GM13977 (cell line): ENCODE measurements at regions not wholly inside any gene's neighbourhood (a gene's known extent, or its start where the extent isn't known, plus 50 kb on each side); places are given as distances from the start of the nearest gene placed in this dataset.

Experiments
- DNase-seq: peaks from one replicate; pipeline ENCODE4 v3.0.0; 2012; ENCODE audit warnings: low spot score
- in situ Hi-C: fragments of 300-500 bp; cut with MboI; formaldehyde crosslinking; loops from one replicate; pipeline ENCODE4 v1.12.0; 2022; ENCODE audit warnings: low sequenced_read_pairs, low pct_unique_long_range_greater_than_20kb, mixed read lengths, inconsistent platforms; ENCODE audit not compliant: unreplicated experiment
- TF ChIP-seq, protein P1 (sequence below): IDR thresholded peaks from 2 replicates; pipeline ENCODE4 v1.5.1; 2012; ENCODE audit warnings: mild to moderate bottlenecking, control low read depth; ENCODE audit not compliant: insufficient read depth; ENCODE audit errors: extremely low read depth, missing control alignments

DNA sequence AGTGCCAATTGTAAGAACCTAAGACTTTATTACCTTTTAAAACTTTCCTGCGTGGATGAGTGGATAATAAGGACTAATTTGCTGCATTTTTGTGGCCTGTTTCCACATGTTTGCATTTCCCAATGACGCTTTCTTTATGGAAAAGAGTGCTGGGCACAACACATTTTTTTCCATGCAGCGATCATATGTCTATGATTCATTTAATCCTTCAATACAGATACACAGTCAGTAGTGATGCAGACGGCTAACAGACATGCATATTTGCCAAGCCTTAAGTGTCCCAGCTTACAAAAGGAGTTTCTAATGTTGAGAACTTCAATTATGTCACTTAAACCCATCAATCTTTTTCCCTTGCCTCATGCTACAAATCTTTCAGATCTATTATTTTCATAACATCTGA, 239.8 kb upstream of the PREP start:
- TF ChIP-seq, protein P1, sequence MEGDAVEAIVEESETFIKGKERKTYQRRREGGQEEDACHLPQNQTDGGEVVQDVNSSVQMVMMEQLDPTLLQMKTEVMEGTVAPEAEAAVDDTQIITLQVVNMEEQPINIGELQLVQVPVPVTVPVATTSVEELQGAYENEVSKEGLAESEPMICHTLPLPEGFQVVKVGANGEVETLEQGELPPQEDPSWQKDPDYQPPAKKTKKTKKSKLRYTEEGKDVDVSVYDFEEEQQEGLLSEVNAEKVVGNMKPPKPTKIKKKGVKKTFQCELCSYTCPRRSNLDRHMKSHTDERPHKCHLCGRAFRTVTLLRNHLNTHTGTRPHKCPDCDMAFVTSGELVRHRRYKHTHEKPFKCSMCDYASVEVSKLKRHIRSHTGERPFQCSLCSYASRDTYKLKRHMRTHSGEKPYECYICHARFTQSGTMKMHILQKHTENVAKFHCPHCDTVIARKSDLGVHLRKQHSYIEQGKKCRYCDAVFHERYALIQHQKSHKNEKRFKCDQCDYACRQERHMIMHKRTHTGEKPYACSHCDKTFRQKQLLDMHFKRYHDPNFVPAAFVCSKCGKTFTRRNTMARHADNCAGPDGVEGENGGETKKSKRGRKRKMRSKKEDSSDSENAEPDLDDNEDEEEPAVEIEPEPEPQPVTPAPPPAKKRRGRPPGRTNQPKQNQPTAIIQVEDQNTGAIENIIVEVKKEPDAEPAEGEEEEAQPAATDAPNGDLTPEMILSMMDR = no peak
- no peak for DNase-seq
- in situ Hi-C loops = no loop called here

DNA sequence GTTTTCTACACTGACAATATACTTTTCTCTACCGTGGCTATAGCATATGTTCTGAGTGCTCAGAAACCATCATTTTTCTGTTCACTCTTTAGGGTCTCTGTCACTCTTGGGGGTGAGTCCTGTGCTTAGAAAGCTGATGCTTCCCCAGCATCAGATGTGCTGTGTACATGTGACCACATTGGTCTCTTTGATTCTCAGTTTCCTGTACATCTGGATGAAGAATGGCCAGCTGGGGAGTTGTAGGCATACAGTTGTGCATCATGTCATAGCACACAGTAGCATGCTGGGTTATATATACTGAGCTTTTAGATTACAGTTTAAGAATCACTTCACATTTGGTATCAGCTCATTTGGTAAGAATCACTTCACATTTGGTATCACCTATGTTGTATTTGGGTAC, 238.6 kb upstream of the PREP start:
- no peak for DNase-seq
- TF ChIP-seq, protein P1 = no peak
- in situ Hi-C loops = no loop called here

DNA sequence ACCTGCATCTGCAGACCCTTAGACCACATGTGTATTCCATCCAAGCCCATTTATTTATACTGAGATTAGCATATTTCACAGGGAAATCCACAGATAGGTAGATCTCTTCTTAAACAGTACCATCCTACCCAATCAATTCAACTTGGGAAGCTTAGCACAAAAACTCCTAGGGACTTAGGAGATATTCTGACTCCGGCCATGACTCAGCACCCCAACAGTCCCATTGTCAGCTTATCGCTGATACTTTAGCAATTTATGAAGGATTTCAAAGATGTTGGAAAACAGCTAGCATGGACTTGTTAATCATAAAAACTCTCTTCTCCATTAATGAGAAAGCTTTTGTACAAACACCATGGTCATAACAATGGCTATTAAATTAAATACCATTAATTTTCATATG, 236.2 kb upstream of the PREP start:
- TF ChIP-seq, protein P1 = no peak
- in situ Hi-C loops = no loop called here
- no peak for DNase-seq

DNA sequence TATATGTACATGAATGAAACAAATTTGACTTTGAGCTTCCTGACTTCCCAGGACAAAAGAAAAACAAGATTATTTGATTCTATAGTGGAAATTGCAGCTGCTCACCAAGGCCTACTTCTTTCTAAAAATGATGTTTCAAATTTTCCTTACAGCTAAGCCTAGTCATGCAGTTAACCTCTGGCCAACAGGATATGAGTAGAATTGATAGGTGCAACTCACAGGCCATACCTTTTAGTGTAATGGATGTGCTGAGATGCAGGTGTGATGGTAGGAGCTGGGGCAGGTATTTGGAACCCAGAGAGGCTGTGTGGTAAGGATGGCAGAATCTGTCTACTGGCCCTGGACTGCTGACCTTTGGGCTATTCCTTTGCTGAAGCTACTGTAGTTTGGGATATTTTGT, 230.9 kb upstream of the PREP start:
- TF ChIP-seq, protein P1 = no peak
- no peak for DNase-seq
- in situ Hi-C loops = no loop called here

DNA sequence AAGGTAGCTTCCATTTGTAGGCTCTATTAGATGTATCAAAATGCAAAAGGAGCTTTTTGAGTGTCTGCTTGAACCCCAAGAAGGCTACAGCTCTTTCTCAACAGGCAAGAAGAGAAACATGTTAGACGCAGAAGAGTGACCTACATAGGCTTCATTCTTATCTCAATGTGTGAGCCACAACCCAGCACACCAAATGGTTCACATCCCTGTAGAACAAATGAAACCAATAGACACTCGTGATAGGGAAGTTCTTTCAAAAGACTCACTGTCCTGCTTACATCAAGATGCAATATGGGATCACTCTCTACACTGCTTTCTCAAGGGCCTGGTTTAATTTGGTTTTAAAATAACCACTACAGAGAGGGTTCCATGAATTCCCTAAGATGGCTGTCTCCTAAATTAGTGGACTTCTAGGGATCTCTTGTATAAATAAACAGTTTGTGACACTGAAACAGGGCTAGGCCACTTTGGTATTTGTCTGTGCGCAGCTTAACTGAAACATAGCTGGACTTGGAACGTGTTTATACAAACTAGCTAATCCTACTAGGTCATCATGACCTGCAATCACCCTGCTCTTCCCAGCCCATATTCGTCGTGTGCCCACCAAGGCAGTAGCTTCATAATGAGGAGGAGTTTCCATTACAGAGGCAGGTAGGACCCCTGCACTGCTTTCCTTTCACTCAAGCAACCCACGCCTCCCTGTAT, 225.4 kb upstream of the PREP start:
- in situ Hi-C loops = no loop called here
- no peak for DNase-seq
- TF ChIP-seq, protein P1 = no peak

DNA sequence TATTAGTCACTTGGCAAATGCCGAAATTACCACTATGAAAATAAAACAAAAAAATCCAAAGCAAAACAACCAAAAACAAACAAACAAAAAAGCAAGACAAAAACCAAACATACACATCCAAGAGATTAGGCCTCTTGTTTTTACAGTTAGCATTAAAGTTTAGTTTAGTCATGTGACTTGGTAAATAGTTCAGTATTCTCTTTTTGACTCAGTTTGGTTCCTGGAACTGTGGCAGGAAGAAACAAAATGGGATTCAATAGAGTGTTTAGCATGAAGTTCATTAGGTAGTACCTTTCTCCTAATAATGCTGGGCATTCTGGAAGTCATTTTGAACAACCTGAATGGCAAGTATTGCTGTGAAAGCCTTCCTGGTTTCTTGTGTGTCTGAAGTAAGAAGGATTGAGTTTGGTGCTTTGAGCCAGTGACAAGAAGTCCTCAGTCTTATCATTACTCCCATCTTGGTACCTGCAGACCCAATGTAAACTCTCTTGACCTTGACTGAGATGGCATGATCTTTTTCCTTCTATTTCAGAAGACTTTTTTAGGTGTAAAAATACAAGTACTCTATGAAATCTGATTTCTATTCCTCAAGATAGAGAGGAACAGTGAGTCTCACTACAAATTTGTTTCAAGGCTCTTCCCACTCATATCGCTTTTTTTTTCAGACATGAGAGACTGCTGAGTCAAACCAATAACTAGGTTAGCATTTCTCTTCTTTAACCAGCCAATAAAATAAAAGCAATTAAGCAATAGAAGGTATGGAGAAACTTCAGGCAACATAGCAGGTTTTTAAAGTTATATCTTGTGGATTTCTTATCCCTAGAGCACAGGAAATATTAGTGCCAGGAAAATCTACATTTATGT, 223.6 kb upstream of the PREP start:
- no peak for DNase-seq
- in situ Hi-C loops = no loop called here
- TF ChIP-seq, protein P1 = no peak
